CD4-positive, alpha-beta T cell treated with Interleukin-12 subunit alpha and Interleukin-12 subunit beta, for 1 hour (primary cell): ENCODE measurements at regions not wholly inside any gene's neighbourhood (a gene's known extent, or its start where the extent isn't known, plus 50 kb on each side); places are given as distances from the start of the nearest gene placed in this dataset.
"Not testable (repeated sequence)": the region's sequence is repeated elsewhere in the genome, so short reads cannot be mapped to it uniquely, and the experiment has no call there.

Experiments
- DNase-seq: peaks from one replicate; pipeline ENCODE4 v3.0.0-alpha.2; 2020

DNA sequence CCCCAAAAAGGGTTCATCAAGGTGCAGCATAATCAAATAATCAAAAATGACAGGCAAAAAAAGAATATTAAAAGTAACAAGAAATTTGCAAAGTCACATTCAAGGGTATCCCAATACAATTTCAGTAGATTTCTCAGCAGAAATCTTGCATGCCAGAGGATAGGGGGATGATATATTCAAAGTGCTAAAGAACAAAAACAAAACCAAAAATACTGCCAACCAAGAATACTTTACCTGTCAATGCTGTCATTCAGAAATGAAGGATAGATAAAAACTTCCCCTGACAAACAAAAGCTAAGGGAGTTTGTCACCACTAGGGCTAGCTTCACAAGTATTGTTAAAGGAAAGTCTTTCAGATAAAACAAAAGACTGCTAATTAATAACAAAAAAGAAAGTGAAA lies 68.7 kb upstream of the EDIL3 start:
- no peak for DNase-seq

DNA sequence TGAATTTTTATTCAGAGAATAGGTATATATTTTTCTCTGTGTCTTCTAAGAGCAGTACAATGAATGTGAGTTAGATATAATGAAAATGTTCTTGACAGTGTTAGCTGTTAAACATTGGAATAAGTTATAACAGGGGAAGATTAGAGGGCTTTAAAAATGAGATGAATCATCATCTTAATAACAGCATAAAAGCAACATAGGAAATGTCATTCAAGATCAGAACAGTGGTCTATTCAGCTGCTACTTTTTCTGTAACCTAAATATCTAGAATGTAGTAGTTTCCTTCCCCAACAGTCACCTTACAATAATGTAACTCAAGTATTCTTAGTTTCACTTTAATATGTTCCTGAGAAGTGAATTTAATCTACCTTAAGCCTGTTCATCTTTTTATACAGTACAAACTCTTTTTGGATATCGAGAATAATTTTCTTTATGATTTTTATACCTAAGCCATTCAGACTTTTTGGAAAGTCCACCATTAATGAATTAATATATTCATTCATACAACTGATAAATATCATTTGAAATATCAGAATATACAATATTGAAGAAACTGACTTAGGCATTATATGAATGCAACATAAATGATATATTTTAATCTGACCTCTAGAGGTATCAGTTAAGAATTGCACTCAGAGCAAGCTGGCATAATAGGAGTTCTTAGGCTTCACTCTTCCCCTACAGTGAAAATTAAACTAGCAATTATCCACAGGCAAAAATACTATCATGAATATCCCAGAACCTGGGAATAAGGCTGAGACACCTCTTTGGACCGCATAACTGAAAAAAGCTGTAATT lies 66.1 kb upstream of the EDIL3 start:
- no peak for DNase-seq

DNA sequence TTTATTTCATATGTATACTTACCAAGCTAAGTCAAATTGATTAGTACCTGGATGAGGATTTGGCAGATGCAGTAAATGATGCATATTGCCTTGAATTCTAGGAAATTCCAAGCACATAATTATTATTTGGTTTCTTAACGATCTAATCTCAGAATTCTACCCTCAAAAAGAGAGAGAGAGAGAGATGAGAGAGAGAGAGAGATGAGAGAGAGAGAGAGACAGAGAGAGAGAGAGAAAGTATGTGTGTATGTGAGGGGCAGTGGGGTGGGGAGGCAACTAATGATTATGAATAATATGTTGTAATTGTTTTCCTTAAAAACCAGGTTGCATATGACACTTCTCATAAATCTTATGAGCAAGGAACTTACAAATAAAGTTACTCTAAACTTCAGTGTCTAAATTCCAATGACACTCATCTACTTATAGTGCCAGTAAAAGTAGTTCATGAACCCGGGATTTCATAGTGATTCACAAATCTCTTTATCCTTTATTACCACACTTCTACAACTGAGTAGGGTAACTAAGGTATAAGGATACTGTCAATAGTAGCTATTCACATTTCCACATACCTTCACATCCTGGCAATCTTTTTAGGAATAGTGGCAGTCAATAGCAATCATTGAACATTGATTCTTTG lies 60.5 kb upstream of the EDIL3 start:
- no peak for DNase-seq

DNA sequence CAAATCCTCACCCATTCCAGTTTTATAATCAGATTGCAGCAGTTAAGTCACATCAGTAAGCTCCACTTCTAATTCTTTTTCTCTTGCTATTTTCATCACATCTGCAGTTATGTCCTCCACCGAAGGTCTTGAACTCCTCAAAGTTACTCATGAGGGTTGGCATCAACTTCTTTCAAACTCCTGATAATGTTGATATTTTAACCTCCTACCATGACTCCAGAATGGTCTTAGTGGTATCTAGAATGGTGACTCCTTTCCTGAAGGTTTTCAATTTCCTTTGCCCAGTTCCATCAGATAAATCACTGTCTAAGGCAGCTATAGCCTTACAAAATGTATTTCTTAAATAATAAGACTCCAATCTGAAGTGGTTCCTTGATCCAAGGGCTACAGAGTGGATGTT lies 53.8 kb upstream of the EDIL3 start:
- no peak for DNase-seq

DNA sequence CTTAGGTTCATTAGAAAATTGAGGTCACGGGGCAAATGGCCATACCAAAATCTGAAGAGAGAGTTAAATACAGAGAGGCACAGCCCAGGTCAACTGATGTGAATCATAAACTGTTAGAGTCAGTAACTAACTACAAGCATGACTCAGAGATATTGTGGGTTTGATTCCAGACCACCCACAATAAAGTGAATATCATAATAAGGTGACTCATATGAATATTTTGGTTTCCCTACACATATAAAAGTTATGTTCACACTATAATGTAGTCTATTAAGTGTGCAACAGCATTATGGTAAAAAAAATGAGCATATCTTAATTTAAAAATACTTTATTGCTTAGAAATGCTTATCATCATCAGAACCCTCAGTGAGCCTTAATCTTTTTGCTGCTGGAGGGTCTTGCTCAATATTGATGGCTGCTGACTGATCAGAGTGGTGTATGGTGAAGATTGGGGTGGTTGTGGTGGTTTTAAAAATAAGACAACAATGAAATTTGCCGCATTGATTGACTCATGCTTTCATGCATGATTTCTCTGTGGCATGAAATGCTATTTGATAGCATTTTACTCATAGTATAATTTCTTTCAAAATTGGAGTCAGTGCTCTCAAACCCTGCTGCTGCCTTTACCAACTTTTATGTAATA lies 53.1 kb upstream of the EDIL3 start:
- no peak for DNase-seq

DNA sequence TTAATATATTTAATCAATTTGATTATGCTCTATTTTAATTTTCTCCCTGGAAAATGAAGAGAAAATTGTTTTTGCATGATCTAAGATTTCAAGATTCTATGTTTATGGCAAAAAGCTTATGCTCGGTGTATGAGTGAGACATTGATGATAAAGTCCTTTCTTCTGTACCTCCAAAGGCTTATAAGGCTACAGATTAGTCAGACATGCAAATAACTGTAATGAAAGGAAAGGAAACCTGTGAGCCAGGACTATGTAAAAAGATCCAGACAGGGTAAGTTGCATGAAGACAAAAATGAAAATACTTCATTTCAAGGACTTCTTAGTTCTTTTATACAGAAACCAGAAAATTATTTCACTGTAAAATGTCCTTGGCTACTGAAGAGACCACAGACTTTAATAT lies 52.2 kb upstream of the EDIL3 start:
- no peak for DNase-seq

DNA sequence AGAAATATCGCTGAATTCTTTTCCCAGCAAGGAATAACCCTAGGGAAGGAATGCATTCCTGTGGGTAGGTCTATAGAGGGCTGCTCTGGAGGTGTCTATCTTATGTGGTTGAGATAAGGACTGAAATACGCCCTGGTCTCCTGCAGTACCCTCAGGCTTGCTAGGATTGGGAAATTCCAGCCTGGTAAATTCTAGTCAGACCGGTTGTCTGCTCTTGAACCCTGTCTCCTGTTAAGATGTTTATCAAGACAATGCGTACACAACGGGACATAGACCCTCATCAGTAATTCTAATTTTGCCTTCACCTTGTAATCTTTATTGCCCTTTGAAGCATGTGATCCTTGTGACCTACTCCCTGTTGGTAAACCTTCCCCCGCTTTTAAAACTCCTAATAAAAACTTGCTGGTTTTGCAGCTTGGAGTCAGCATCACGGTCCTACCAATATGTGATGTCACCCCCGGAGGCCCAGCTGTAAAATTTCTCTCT lies 51.2 kb upstream of the EDIL3 start:
- DNase-seq: not testable (repeated sequence)
